ENCODE measurements at regions not wholly inside any gene's neighbourhood (a gene's known extent, or its start where the extent isn't known, plus 50 kb on each side); places are given as distances from the start of the nearest gene placed in this dataset.

DNA sequence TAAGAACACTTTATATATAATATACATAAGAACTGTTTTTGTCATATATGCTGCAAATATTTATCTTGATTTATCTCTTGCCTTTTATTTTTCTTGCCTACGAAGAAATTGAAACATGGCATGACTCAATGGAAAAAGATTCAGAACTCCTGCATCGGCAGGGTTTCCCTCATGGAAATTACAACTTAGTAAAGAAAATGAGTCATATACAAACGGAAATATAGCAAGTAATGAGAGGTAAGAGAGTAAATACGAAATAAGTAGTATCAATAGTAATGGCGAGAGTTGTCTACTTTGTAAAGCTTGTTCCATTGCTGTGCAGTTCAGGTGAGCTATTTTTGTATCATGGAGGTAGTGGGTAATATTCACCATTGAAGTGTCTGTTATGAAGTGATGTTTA is 350.4 kb downstream of the DDX10 start:
- TF ChIP-seq POLR2A (IDR thresholded peaks at IDR 0.05), result no peak
- TF ChIP-seq, protein P1, sequence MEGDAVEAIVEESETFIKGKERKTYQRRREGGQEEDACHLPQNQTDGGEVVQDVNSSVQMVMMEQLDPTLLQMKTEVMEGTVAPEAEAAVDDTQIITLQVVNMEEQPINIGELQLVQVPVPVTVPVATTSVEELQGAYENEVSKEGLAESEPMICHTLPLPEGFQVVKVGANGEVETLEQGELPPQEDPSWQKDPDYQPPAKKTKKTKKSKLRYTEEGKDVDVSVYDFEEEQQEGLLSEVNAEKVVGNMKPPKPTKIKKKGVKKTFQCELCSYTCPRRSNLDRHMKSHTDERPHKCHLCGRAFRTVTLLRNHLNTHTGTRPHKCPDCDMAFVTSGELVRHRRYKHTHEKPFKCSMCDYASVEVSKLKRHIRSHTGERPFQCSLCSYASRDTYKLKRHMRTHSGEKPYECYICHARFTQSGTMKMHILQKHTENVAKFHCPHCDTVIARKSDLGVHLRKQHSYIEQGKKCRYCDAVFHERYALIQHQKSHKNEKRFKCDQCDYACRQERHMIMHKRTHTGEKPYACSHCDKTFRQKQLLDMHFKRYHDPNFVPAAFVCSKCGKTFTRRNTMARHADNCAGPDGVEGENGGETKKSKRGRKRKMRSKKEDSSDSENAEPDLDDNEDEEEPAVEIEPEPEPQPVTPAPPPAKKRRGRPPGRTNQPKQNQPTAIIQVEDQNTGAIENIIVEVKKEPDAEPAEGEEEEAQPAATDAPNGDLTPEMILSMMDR (IDR thresholded peaks at IDR 0.05), result no peak
- Histone ChIP-seq H3K27ac (no peak overlapping the region), H3K4me1 (no peaks in the 10 kb centered on the region), H3K36me3 (no peaks in the 10 kb centered on the region), H3K4me3 (no peak overlapping the region), H3K9me3 (no peaks in the 10 kb centered on the region), H3K27me3 (no peaks in the 10 kb centered on the region)
- intact Hi-C loops (cut with DNase I), result no loop called here
- no peak for DNase-seq
- 39 to 55% methylated on average over 5 of the region's 5 CpGs for WGBS, 2 donors

GRCh38 chr11:109016724-109017123 is 351.9 kb downstream of the DDX10 start:
- intact Hi-C loops (cut with DNase I), result no loop called here
- Histone ChIP-seq H3K4me3 (no peak overlapping the region), H3K36me3 (no peaks in the 10 kb centered on the region), H3K9me3 (no peaks in the 10 kb centered on the region), H3K27me3 (no peaks in the 10 kb centered on the region), H3K27ac (no peak overlapping the region), H3K4me1 (no peaks in the 10 kb centered on the region)
- DNase-seq, result no peak
- 33 to 59% methylated on average over 1 of the region's 1 CpG for WGBS, 2 donors
- TF ChIP-seq, protein P1 (IDR thresholded peaks at IDR 0.05), result no peak
- no peak for TF ChIP-seq POLR2A (IDR thresholded peaks at IDR 0.05)

- Histone ChIP-seq H3K9me3 (no peaks in the 10 kb centered on the region), H3K4me3 (no peak overlapping the region), H3K4me1 (no peaks in the 10 kb centered on the region), H3K27ac (no peak overlapping the region), H3K36me3 (no peaks in the 10 kb centered on the region), H3K27me3 (no peaks in the 10 kb centered on the region)
- DNase-seq, result no peak
- intact Hi-C loops (cut with DNase I), result no loop called here
- TF ChIP-seq, protein P1 (IDR thresholded peaks at IDR 0.05), result no peak
- no peak for TF ChIP-seq POLR2A (IDR thresholded peaks at IDR 0.05)
- WGBS, 2 donors, result 87 to 89% methylated on average over 6 of the region's 6 CpGs
Observed at GRCh38 chr11:109017489-109017888, 352.6 kb downstream of the DDX10 start.

DNA sequence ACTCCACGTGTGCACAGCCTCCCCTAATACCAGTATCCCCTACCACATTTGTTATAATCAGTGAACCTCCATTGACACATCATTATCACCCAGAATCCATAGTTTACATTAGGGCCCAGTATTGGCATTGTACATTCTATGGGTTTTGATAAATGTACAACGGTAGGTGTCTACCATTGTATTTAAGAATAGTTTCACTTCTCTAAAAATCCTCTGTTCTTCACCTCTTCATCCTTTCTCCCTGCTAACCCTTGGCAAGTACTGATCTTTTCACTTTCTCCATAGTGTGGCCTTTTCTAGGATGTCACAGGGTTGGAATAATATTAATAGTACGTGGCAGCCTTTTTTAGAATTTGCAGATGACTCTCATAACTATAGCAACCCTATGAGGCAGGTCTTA is 353.8 kb downstream of the DDX10 start:
- H3K9me3 ChIP-seq, result no peaks in the 10 kb centered on the region
- H3K27me3 ChIP-seq, result no peaks in the 10 kb centered on the region
- H3K36me3 ChIP-seq, result no peaks in the 10 kb centered on the region
- WGBS, 2 donors, result 80 to 88% methylated on average over 3 of the region's 3 CpGs
- no peak overlapping the region for H3K27ac ChIP-seq
- no peaks in the 10 kb centered on the region for H3K4me1 ChIP-seq
- intact Hi-C loops (cut with DNase I), result no loop called here
- no peak for DNase-seq
- no peak for TF ChIP-seq POLR2A (IDR thresholded peaks at IDR 0.05)
- TF ChIP-seq, protein P1 (IDR thresholded peaks at IDR 0.05), result no peak
- no peak overlapping the region for H3K4me3 ChIP-seq

GRCh38 chr11:109019342-109019936 is 354.6 kb downstream of the DDX10 start:
- intact Hi-C loops (cut with DNase I), result no loop called here
- no peak overlapping the region for H3K27ac ChIP-seq
- TF ChIP-seq, protein P1 (IDR thresholded peaks at IDR 0.05), result no peak
- TF ChIP-seq POLR2A (IDR thresholded peaks at IDR 0.05), result no peak
- 85 to 90% methylated on average over 7 of the region's 7 CpGs for WGBS, 2 donors
- no peaks in the 10 kb centered on the region for H3K36me3 ChIP-seq
- no peak overlapping the region for H3K4me3 ChIP-seq
- DNase-seq, result no peak
- H3K4me1 ChIP-seq, result no peaks in the 10 kb centered on the region
- H3K27me3 ChIP-seq, result no peaks in the 10 kb centered on the region
- peaks cover 0 to 1% (median 0%) of the 10 kb centered on the region in 3 donors for H3K9me3 ChIP-seq

Data from esophagus squamous epithelium (tissue), 5 donors.